Uterus (tissue), 2 donors: ENCODE measurements at regions not wholly inside any gene's neighbourhood (a gene's known extent, or its start where the extent isn't known, plus 50 kb on each side); places are given as distances from the start of the nearest gene placed in this dataset.

Source experiments
- CTCF ChIP-seq, 4 experiments: fragments of 200-600 bp in 2 of 4; fragments of 450-650 bp in 2 of 4; sonication (generic) in 2 of 4; IDR thresholded peaks; one replicate each; pipeline ENCODE4 v1.5.1; 2016 to 2019; ENCODE audit warnings: antibody characterized with exemption in 4 of 4, mild to moderate bottlenecking in 2 of 4, moderate library complexity in 1 of 4
- POLR2A ChIP-seq, 2 donors: fragments of 450-650 bp; IDR thresholded peaks; one replicate each; pipeline ENCODE4 v1.6.1; 2016; ENCODE audit warnings: antibody characterized with exemption in 2 of 2, mild to moderate bottlenecking in 1 of 2, moderate library complexity in 1 of 2

GRCh38 chr2:17070711-17071110 is 405.1 kb upstream of the CYRIA start:
- no peak for TF ChIP-seq CTCF (IDR thresholded peaks at IDR 0.05)
- no peak for TF ChIP-seq POLR2A (IDR thresholded peaks at IDR 0.05)
